ENCODE measurements at regions not wholly inside any gene's neighbourhood (a gene's known extent, or its start where the extent isn't known, plus 50 kb on each side); places are given as distances from the start of the nearest gene placed in this dataset.

DNA sequence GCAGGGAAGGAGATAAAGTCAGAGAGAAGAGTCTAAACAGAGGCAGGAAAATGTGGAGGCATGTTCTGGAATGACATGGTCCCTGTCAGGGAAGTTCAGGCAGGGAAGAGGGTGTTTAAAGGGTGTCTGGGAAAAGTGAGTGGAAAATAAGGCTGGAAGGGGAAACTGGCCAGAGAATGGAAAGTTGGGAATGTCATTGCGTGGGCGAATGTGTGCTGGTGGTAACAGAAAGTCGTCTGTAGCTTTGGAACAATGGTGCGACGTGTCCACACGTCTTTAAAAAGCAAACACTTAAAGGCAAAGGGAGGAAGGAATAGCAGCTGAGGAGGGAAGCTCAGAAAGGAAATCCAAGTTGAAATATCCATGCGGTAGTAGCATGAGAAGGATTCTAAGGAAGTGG lies 469.5 kb upstream of the SALL3 start:
- no peak for DNase-seq
- ATAC-seq: no peak
- Mint-ChIP-seq H3K27me3 (no peaks in the 10 kb centered on the region), H3K4me3 (no peak overlapping the region), H3K27ac (no peak overlapping the region), H3K9me3 (no peaks in the 10 kb centered on the region), H3K4me1 (no peaks in the 10 kb centered on the region), H3K36me3 (ENCODE audit: low read depth) (no peaks in the 10 kb centered on the region)

DNA sequence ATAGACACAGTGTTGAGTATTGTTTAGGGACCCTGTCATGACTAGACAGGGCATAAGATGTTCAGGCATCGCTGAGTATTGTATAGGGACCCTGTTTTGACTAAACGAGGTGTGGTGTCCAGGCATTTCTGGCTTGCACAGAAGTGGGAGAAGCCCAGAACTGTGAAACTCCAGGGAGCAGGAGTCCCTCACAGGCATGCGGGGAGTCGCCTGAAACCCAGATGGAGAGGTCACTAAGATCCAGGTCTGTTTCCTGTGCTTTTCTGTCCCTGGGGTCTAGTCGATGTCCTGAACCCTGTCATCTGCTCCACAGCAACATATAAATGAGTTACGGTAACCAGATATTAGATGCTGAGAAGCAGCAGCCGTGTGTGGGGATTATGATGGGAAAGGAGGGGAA lies 469.0 kb upstream of the SALL3 start:
- ATAC-seq (no peak), DNase-seq (no peak)
- no peaks in the 10 kb centered on the region for H3K9me3 Mint-ChIP-seq
- H3K4me3 Mint-ChIP-seq: no peak overlapping the region
- no peak overlapping the region for H3K27ac Mint-ChIP-seq
- no peaks in the 10 kb centered on the region for H3K27me3 Mint-ChIP-seq
- H3K4me1 Mint-ChIP-seq: no peaks in the 10 kb centered on the region
- H3K36me3 Mint-ChIP-seq (ENCODE audit: low read depth): no peaks in the 10 kb centered on the region

- H3K4me3 Mint-ChIP-seq: no peak overlapping the region
- no peak overlapping the region for H3K27ac Mint-ChIP-seq
- no peaks in the 10 kb centered on the region for H3K4me1 Mint-ChIP-seq
- H3K27me3 Mint-ChIP-seq: no peaks in the 10 kb centered on the region
- no peak for ATAC-seq
- no peaks in the 10 kb centered on the region for H3K9me3 Mint-ChIP-seq
- no peak for DNase-seq
- H3K36me3 Mint-ChIP-seq (ENCODE audit: low read depth): no peaks in the 10 kb centered on the region
These were observed 467.7 kb upstream of the SALL3 start for GRCh38 chr18:78511666-78512601.

- no peak overlapping the region for H3K27ac Mint-ChIP-seq
- no peak for DNase-seq
- no peaks in the 10 kb centered on the region for H3K27me3 Mint-ChIP-seq
- no peaks in the 10 kb centered on the region for H3K4me1 Mint-ChIP-seq
- ATAC-seq: no peak
- H3K4me3 Mint-ChIP-seq: no peak overlapping the region
- no peaks in the 10 kb centered on the region for H3K36me3 Mint-ChIP-seq (ENCODE audit: low read depth)
- H3K9me3 Mint-ChIP-seq: no peaks in the 10 kb centered on the region
These were observed 464.5 kb upstream of the SALL3 start for GRCh38 chr18:78514910-78515670.

- no peak for DNase-seq
- no peaks in the 10 kb centered on the region for H3K36me3 Mint-ChIP-seq (ENCODE audit: low read depth)
- H3K9me3 Mint-ChIP-seq: no peaks in the 10 kb centered on the region
- H3K27me3 Mint-ChIP-seq: no peaks in the 10 kb centered on the region
- no peak overlapping the region for H3K4me3 Mint-ChIP-seq
- no peak for ATAC-seq
- H3K27ac Mint-ChIP-seq: no peak overlapping the region
- no peaks in the 10 kb centered on the region for H3K4me1 Mint-ChIP-seq
These were observed 462.3 kb upstream of the SALL3 start for GRCh38 chr18:78517328-78517727.

DNA sequence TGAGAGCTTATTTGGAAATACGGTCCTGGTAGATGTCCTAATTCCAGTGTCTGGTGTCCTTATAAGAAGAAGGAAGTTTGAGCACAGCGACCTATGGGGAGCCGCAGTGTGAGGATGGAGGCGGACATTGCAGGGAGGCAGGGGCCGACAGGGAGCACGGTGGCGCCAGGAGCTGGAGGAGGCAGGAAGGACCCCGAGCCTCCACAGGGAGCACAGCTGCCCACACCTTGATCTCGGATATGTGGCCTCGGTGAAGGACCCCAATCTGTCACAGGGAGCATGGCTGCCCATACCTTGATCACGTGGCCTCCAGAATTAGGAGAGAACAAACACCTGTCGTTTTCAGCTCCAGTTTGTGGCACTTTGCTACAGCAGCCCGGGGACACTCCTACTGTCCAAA lies 461.6 kb upstream of the SALL3 start:
- H3K27me3 Mint-ChIP-seq: no peaks in the 10 kb centered on the region
- H3K4me3 Mint-ChIP-seq: no peak overlapping the region
- no peaks in the 10 kb centered on the region for H3K36me3 Mint-ChIP-seq (ENCODE audit: low read depth)
- H3K4me1 Mint-ChIP-seq: no peaks in the 10 kb centered on the region
- DNase-seq (no peak), ATAC-seq (no peak)
- no peak overlapping the region for H3K27ac Mint-ChIP-seq
- peaks cover 4% of the 10 kb centered on the region for H3K9me3 Mint-ChIP-seq

DNA sequence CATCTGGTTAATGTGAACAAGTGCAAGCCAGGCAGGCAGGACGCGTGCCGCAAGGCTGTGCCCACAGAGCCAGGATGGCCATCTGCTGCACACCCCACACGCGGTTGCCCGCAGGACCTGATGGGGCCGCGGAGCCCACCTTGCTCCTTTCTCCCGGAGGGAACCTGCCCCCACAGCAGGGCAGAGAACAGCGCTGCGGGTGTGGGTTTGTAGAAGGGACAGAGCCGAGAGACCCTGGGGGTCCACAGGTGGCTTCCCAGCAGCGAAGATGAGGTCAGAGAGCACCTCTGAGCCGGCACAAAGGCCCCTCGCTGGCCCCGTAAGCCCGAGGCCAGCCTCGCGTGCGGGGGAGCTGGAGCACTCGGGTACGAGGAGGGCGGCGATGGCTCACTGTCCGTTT lies 460.8 kb upstream of the SALL3 start:
- DNase-seq (no peak), ATAC-seq (no peak)
- H3K4me3 Mint-ChIP-seq: no peak overlapping the region
- H3K4me1 Mint-ChIP-seq: no peaks in the 10 kb centered on the region
- H3K27ac Mint-ChIP-seq: no peak overlapping the region
- H3K9me3 Mint-ChIP-seq: peaks cover 6% of the 10 kb centered on the region
- no peaks in the 10 kb centered on the region for H3K27me3 Mint-ChIP-seq
- H3K36me3 Mint-ChIP-seq (ENCODE audit: low read depth): no peaks in the 10 kb centered on the region

DNA sequence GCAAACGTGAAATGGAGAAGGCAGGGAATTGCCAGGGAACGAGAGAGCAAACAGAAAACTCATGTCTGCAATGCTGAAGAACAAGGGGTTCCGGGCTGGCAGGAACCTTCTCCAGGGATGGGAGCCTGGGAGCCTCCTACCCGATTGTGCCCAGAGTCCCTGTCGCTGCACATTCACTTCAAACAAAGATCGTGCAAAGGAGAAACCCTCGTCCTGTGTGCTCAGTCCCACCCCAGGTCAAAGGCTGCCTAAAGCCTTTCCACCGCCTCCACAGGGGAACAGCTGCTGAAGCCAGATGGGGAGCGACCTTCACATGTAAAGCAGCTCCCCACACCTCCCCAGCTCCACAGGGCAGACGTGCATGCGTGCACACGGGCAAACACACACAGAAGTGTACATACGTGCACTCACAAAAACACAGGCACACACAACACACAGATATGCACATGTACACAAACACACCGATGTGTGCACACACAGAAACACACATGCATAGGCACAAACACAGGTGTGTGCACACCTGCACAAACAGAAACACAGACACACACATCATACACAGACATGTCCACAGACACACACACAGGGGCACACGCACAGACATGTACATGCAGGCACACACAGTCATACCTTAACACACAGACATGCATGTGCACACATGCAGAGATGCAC lies 460.1 kb upstream of the SALL3 start:
- Mint-ChIP-seq H3K4me1 (no peaks in the 10 kb centered on the region), H3K27ac (no peak overlapping the region), H3K9me3 (peaks cover 6% of the 10 kb centered on the region), H3K27me3 (no peaks in the 10 kb centered on the region), H3K36me3 (ENCODE audit: low read depth) (no peaks in the 10 kb centered on the region), H3K4me3 (no peak overlapping the region)
- ATAC-seq: no peak
- DNase-seq: no peak

GRCh38 chr18:78521136-78521535 lies 458.5 kb upstream of the SALL3 start:
- Mint-ChIP-seq H3K4me3 (no peak overlapping the region), H3K27me3 (no peaks in the 10 kb centered on the region), H3K4me1 (no peaks in the 10 kb centered on the region), H3K27ac (no peak overlapping the region), H3K9me3 (peaks cover 6% of the 10 kb centered on the region), H3K36me3 (ENCODE audit: low read depth) (no peaks in the 10 kb centered on the region)
- DNase-seq (no peak), ATAC-seq (no peak)

DNA sequence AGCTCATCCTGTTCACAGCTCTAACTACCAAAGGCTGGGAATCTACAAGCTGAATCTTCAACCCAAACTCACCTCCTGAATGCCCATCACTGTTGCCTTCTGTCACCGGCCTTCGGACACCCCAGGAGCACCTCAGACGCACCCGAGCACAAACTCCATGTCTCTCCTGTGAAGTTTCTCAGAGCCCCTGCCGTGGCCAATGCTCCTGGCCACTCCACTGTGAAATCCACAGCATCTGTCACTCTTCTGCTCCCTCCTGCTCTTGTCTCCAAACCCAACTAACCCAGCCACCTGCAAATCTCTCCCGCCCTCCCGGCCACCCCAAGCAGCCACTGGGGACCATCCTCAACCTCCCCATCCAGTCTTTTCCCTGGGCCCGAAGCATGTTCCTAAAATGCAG lies 457.9 kb upstream of the SALL3 start:
- Mint-ChIP-seq H3K4me1 (no peaks in the 10 kb centered on the region), H3K4me3 (no peak overlapping the region), H3K27me3 (no peaks in the 10 kb centered on the region), H3K9me3 (peaks cover 6% of the 10 kb centered on the region), H3K27ac (no peak overlapping the region), H3K36me3 (ENCODE audit: low read depth) (no peaks in the 10 kb centered on the region)
- DNase-seq: no peak
- no peak for ATAC-seq

DNA sequence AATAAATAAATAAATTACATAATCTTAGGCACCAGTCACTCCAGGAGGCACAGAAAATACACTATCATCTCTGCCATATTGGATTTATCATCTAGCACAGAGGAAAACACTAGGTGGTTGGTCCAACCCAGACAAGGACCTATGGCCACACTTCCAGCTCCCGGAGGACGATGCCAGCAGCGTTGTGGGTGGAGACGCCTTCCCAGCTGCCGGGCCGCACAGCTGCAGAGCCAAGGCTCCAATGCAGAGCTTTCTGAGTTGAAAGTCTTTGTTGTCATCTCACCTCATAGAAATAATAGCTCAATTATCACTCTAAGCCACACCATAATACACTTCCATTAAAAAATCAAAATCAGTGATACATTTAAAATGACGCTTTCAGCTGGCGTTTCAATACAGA lies 457.1 kb upstream of the SALL3 start:
- peaks cover 6% of the 10 kb centered on the region for H3K9me3 Mint-ChIP-seq
- ATAC-seq (no peak), DNase-seq (no peak)
- no peaks in the 10 kb centered on the region for H3K4me1 Mint-ChIP-seq
- H3K36me3 Mint-ChIP-seq (ENCODE audit: low read depth): no peaks in the 10 kb centered on the region
- H3K4me3 Mint-ChIP-seq: no peak overlapping the region
- no peaks in the 10 kb centered on the region for H3K27me3 Mint-ChIP-seq
- no peak overlapping the region for H3K27ac Mint-ChIP-seq

GRCh38 chr18:78523850-78524249 lies 455.8 kb upstream of the SALL3 start:
- DNase-seq (no peak), ATAC-seq (no peak)
- Mint-ChIP-seq H3K27me3 (no peaks in the 10 kb centered on the region), H3K4me3 (no peak overlapping the region), H3K9me3 (peaks cover 6% of the 10 kb centered on the region), H3K4me1 (no peaks in the 10 kb centered on the region), H3K36me3 (ENCODE audit: low read depth) (no peaks in the 10 kb centered on the region), H3K27ac (no peak overlapping the region)

GRCh38 chr18:78525366-78526111 lies 454.1 kb upstream of the SALL3 start:
- H3K4me1 Mint-ChIP-seq: no peaks in the 10 kb centered on the region
- no peak overlapping the region for H3K4me3 Mint-ChIP-seq
- H3K9me3 Mint-ChIP-seq: peaks cover 6% of the 10 kb centered on the region
- H3K27me3 Mint-ChIP-seq: no peaks in the 10 kb centered on the region
- ATAC-seq (no peak), DNase-seq (no peak)
- no peak overlapping the region for H3K27ac Mint-ChIP-seq
- no peaks in the 10 kb centered on the region for H3K36me3 Mint-ChIP-seq (ENCODE audit: low read depth)

DNA sequence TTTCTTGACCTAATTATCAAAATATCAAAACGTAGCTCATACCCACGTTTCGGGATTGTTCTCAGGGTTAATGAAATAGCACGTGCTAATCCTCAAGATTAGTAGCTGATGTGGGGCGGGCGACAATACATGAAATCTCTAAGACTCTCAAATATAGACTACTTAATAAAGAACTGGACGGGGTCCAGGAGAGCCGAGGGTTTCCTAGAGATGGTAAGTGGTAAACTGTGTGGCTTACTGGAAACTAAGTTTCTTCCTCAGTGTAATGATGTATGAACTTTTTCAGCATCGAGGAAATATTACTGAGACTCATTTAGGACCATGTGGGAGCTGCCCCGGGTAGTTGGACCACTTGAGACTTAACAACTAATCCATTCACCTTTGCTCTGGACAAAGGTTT lies 453.3 kb upstream of the SALL3 start:
- DNase-seq (no peak), ATAC-seq (no peak)
- Mint-ChIP-seq H3K36me3 (ENCODE audit: low read depth) (no peaks in the 10 kb centered on the region), H3K9me3 (peaks cover 6% of the 10 kb centered on the region), H3K4me3 (no peak overlapping the region), H3K27me3 (no peaks in the 10 kb centered on the region), H3K4me1 (no peaks in the 10 kb centered on the region), H3K27ac (no peak overlapping the region)
